Osteoblast (primary cell): ENCODE measurements at regions not wholly inside any gene's neighbourhood (a gene's known extent, or its start where the extent isn't known, plus 50 kb on each side); places are given as distances from the start of the nearest gene placed in this dataset.
A peak's percentile ranks its signal among the peaks of the same experiment; 100 is the strongest.

Experiments used
- DNase-seq: peaks from one replicate; pipeline ENCODE4 v3.0.0; 2011; ENCODE audit warnings: low spot score, mixed read lengths; ENCODE audit not compliant: insufficient read length; ENCODE audit errors: missing footprints
- H2AFZ ChIP-seq: 2 replicates; pipeline ENCODE4 v1.6.0; 2011; ENCODE audit warnings: mild to moderate bottlenecking, low read length
- H3K27ac ChIP-seq: 2 replicates; pipeline ENCODE4 v1.5.1; 2011; ENCODE audit warnings: mild to moderate bottlenecking, low read depth, low read length, moderate library complexity
- H3K27me3 ChIP-seq: 2 replicates; pipeline ENCODE4 v1.6.0; 2012; ENCODE audit warnings: mild to moderate bottlenecking, control low read depth, inconsistent platforms, low read length, moderate library complexity; ENCODE audit not compliant: insufficient read depth
- H3K36me3 ChIP-seq: 2 replicates; pipeline ENCODE4 v1.5.1; 2011; ENCODE audit warnings: mild to moderate bottlenecking, low read length, control low read depth, moderate library complexity; ENCODE audit not compliant: insufficient read depth
- H3K4me1 ChIP-seq: 2 replicates; pipeline ENCODE4 v1.5.1; 2011; ENCODE audit warnings: mild to moderate bottlenecking, low read length, control low read depth, moderate library complexity; ENCODE audit not compliant: insufficient read depth
- H3K4me2 ChIP-seq: 2 replicates; pipeline ENCODE4 v1.6.0; 2011; ENCODE audit warnings: mild to moderate bottlenecking, low read length; ENCODE audit not compliant: insufficient read depth
- H3K4me3 ChIP-seq: fragments of 200-600 bp; sonication (generic); 3 replicates; pipeline ENCODE4 v1.5.1; 2012; ENCODE audit warnings: mild to moderate bottlenecking, low read length, inconsistent platforms; ENCODE audit not compliant: insufficient read depth
- H3K79me2 ChIP-seq: 2 replicates; pipeline ENCODE4 v1.6.0; 2012; ENCODE audit warnings: mild to moderate bottlenecking, low read length, control low read depth, inconsistent platforms; ENCODE audit not compliant: insufficient read depth
- H3K9me3 ChIP-seq: 2 replicates; pipeline ENCODE4 v1.5.1; 2011; ENCODE audit warnings: low read depth, low read length, control low read depth
- H4K20me1 ChIP-seq: 2 replicates; pipeline ENCODE4 v1.6.0; 2012; ENCODE audit warnings: mild to moderate bottlenecking, low read length, control low read depth; ENCODE audit not compliant: insufficient read depth
- CTCF ChIP-seq: IDR thresholded peaks from 2 replicates; pipeline ENCODE4 v1.5.1; 2011; ENCODE audit warnings: mild to moderate bottlenecking, low read depth, low read length, moderate library complexity; ENCODE audit errors: extremely low read depth

GRCh38 chr17:43332230-43332629 is 66.6 kb upstream of the ARL4D start:
- no peaks in the 10 kb centered on the region for H4K20me1 ChIP-seq
- no peak overlapping the region for H2AFZ ChIP-seq
- no peaks in the 10 kb centered on the region for H3K79me2 ChIP-seq
- H3K4me3 ChIP-seq: no peak overlapping the region
- H3K4me2 ChIP-seq: no peak overlapping the region
- no peak for DNase-seq
- no peaks in the 10 kb centered on the region for H3K9me3 ChIP-seq
- peaks cover 15% of the 10 kb centered on the region for H3K4me1 ChIP-seq
- H3K27me3 ChIP-seq: no peaks in the 10 kb centered on the region
- TF ChIP-seq CTCF: no peak
- no peak overlapping the region for H3K27ac ChIP-seq
- no peaks in the 10 kb centered on the region for H3K36me3 ChIP-seq

- Histone ChIP-seq H3K27me3 (no peaks in the 10 kb centered on the region), H3K4me2 (no peak overlapping the region), H3K36me3 (no peaks in the 10 kb centered on the region), H2AFZ (no peak overlapping the region), H4K20me1 (no peaks in the 10 kb centered on the region), H3K79me2 (no peaks in the 10 kb centered on the region), H3K27ac (no peak overlapping the region), H3K4me3 (no peak overlapping the region), H3K9me3 (no peaks in the 10 kb centered on the region), H3K4me1 (peaks cover 20% of the 10 kb centered on the region)
- peak; percentile 19 for TF ChIP-seq CTCF
- no peak for DNase-seq
Observed at GRCh38 chr17:43330876-43331639, 67.7 kb upstream of the ARL4D start.

- Histone ChIP-seq H3K4me1 (peaks cover 20% of the 10 kb centered on the region), H3K36me3 (no peaks in the 10 kb centered on the region), H3K4me3 (no peak overlapping the region), H4K20me1 (no peaks in the 10 kb centered on the region), H3K79me2 (no peaks in the 10 kb centered on the region), H3K4me2 (no peak overlapping the region), H3K27me3 (no peaks in the 10 kb centered on the region), H3K27ac (no peak overlapping the region), H2AFZ (no peak overlapping the region), H3K9me3 (no peaks in the 10 kb centered on the region)
- TF ChIP-seq CTCF: no peak
- DNase-seq: no peak
Observed at GRCh38 chr17:43329183-43329582, 69.6 kb upstream of the ARL4D start.

GRCh38 chr17:43328650-43329049 is 70.1 kb upstream of the ARL4D start:
- H3K4me3 ChIP-seq: no peak overlapping the region
- H3K4me2 ChIP-seq: no peak overlapping the region
- no peak for DNase-seq
- H3K27ac ChIP-seq: no peak overlapping the region
- H3K79me2 ChIP-seq: no peaks in the 10 kb centered on the region
- H3K36me3 ChIP-seq: no peaks in the 10 kb centered on the region
- H3K4me1 ChIP-seq: peaks cover 15% of the 10 kb centered on the region
- no peaks in the 10 kb centered on the region for H3K9me3 ChIP-seq
- no peaks in the 10 kb centered on the region for H4K20me1 ChIP-seq
- no peak for TF ChIP-seq CTCF
- no peak overlapping the region for H2AFZ ChIP-seq
- H3K27me3 ChIP-seq: no peaks in the 10 kb centered on the region
